T1000 (cell line): ENCODE measurements at regions not wholly inside any gene's neighbourhood (a gene's known extent, or its start where the extent isn't known, plus 50 kb on each side); places are given as distances from the start of the nearest gene placed in this dataset.

Source experiments
- DNase-seq: peaks from one replicate; lab custom pipeline; 2025; ENCODE audit warnings: mixed read lengths; lab: John Stamatoyannopoulos, UW

DNA sequence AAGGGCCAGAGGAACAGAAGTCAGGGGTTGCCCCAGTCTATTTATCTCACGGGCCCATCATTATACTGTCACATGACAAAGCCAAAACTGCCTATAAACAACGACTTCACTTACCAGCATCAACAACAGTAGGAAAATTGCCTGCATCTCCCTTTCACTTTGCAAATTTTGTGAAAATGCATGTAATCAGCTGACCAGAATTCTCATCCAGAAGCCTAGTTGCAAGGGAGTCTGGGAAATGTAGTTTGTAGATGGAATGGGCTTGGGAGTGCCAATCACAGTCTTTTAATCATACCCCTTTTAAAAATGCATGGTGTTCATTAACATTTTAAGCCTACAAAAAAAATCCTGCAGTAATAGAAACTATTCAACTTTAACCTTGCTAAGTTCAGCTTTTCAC is 369.3 kb upstream of the TMPO start:
- DNase-seq: no peak

DNA sequence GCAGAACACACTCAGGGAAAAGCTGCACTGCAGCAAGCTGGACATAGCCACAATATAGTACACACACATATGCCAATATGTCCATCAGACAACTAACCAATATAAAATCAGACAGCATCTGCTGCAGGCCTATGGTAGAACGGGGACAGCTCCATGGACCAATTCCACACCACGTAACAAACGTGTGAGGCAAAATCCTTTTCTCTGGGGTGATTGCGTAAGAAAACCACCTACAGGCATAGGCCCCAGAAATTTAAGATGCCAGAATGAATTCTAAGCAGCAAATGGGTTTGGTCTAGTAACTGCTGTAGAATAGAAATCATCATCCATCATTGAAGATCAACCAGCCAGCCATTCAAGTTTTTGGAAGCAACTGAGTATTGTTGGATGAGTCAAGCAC is 368.9 kb upstream of the TMPO start:
- DNase-seq: no peak

DNA sequence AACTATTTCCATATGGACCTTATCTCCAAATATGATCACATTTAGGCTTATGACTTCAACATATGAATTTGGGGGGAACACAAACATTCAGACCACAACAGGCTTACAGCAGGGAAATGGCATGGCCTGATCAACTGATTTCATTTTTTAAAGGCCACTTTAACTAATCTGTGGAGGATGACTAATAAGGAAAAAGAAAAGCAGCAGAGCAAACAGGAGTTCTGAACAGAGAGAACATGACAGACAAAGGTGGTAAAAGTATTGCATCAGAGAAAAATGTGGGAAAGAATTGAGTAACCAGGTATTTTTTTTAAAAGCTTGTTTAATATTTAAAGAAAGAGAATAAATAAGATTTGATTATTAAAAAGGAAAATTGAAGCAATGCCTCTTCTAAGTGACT is 366.1 kb upstream of the TMPO start:
- DNase-seq: no peak

DNA sequence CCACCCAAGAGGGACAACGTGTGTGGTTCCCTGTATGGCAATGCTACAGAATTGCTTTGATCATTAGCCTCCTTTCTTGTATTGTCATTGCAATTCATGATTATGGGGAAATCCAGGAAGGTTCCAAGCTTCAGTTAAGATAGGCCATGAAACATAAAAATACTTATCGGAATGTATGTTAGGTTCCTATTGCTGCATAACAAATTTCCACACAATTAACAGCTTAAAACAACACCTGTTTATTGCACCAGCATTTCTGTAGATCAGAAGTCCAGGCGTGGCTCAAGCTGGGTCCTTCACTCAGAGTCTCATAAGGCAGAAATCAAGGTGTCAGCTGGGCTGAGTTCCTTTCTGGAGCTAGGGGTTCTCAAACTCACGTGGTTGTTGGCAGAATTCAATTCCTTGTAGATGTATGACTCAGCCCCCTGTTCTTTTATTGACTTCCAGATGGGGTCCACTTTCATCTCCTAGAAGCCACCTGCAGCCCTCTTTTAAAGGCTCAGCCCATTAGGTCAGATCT is 365.6 kb upstream of the TMPO start:
- DNase-seq: no peak

DNA sequence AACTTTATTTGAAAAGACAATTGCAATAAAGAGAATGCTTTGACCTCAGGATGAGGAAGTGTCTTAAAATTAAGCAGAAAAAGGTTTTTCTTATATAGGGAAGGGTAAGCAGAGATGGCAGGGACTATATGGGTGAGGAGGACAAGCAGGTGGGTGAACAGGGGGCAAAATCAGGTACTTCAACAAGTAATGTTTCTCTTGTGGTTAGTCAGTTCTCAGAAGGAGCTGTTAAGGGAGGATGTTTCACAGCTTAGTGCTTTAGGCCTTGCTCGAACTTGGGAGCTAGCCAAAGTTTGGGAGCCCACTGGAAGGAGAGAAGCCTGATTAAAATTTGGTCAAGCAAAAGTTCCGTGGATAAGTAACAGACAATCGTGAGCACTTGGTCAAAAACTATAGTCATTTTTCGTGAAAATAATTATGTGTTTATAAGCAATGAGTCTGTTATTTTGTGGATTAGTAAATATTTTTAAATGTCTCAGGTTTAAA is 364.2 kb upstream of the TMPO start:
- no peak for DNase-seq

DNA sequence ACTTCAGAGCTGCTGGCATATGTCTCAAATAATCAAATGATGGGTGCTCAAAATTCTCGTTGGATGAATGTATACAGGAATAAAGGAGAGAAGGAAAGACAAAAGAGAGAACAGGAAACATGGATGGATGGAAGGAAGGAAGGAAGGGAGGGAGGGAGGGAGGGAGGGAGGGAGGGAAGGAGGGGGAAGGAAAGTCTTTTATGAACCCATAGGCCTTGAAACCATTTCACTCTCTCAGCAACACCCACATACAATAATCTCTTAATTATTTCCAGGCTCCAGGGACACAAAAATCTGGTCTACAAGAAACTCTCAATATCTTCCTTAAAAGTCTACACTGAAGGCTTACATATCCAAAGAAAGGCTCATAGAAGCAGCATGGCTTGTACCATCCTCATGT is 363.4 kb upstream of the TMPO start:
- DNase-seq: no peak

DNA sequence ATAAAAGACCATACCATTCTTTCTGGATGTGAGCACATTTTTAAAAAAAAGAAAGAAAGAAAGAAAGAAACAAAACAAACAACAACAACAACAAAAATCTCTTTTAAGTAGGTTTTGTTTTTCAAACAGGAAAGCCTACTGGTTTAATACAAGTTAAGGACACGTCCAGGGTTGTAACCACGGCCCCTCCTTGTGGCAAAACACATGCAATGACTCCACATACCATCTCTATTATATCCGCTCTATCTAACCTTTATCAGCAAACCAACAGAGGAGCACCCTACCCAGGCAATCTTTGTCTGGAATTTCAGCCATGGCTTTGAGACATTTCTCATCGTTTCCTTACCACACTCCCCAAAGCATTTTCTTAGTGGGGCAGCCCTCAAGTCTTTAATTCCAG is 360.5 kb upstream of the TMPO start:
- DNase-seq: no peak

DNA sequence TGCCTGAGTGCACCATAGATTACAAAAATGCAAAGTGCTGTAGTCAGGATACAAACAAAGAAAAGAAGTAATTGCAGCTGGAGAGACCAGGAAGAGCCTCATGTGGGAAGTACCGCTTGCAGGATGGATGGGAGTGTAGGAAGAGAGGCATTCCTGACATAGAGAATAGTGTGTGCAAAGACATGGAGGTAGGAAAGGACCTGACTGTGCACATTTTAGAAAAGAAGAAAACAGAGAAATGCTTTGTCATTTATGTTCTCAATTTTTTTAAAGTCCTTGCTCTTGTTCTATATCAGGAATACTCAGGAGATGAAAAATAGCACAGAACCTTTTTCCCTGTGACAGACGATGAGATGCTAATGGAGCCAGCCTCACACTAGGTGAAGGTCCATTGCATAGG is 358.7 kb upstream of the TMPO start:
- no peak for DNase-seq

DNA sequence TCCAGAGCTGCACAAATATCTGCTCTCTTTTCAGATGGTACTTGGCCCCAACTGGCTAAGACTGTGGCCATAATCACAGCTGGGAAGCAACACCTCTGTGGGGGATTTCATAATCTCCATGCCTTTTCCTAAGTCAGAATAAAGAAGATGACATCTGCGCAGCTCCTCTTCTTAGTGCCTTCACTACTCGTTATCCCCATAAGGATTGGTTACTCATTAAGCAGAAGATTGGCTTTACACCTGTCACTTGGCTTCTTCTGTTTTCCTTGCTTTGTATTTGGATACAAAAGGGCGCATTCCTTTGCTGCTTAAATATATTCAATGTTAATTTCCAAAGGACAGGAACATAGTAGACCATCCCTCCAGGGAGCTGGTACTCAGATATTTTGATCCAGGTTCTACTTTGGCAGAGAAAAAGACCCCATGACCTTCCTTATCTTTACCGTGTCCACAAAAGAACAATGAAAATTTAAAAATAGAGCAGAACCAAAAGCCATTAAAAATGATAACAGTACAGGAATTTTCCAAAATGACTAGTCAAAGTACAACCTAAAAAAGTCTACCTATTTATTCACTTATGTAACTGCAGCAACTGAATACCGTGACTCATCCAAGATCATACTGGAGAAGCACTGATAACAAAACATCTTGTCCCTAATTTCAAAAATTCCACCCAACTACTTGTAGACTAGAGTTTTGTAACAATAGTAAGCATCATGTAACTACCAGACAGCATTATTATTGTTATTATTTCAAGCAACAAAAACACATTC is 352.3 kb upstream of the TMPO start:
- no peak for DNase-seq

DNA sequence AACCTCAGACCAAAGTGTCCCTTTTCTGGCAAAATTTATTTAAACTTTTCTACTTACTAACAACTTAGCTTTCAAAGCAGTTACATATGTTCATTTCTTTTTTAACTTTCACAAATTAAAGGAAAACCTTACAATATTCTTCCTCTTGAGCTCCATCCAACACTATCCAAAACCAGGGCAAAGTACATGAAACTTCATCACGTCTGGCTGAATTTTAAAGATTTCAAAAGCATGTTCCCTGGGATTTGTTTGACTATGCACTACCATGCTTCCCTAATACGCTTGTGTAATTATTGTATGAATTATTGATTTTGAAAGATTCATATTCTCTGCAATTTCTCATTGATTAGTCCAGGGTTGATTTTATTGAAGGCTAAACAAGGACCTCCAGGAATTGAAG is 343.1 kb upstream of the TMPO start:
- no peak for DNase-seq

DNA sequence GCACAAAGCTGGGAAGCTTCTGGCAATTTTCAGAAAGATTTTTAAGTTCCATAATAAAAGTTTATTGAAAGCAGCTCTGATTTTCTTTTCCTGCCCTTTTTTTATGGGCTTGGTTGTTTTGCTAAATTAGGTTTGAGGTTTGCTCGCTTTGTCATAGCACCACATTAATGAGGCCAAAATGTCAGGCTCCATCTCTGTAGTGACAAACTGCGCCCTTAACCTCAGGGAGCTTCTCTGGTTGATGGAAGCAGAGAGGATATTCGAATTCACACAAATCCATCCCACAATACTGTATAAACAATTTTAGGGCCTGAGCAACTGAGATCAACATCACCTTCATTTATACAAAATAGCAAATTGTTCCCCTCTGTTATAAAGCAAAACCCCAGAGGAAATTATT is 342.6 kb upstream of the TMPO start:
- DNase-seq: no peak

DNA sequence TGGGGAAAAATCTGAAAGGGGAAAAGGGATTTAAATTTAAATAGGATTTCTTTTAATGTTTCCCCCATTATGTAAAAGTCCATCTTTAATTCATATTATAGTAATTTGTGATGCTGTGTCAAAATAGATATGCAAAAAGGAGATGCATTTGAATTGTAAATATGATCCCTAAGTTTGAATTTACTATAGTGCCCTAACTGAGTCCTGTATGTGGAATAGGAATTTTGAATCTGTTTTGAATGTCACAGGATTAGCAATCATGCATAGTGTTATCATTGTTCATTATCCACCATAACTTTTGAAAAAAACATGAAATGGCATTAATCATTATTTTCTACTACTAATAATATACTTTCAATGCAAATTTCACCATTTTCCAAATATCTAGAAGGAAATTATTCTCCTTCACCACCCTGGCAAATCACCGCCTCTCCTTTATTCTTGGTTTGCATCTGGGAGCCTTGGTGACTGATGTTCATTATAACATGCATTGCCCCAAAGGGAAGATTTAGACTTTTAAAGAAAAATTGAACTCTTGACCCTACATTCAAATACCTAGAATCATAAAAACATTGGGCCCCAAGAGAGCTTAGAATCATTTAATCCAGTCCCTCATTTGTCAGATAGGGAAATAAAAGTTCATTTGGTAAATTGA is 341.5 kb upstream of the TMPO start:
- no peak for DNase-seq

DNA sequence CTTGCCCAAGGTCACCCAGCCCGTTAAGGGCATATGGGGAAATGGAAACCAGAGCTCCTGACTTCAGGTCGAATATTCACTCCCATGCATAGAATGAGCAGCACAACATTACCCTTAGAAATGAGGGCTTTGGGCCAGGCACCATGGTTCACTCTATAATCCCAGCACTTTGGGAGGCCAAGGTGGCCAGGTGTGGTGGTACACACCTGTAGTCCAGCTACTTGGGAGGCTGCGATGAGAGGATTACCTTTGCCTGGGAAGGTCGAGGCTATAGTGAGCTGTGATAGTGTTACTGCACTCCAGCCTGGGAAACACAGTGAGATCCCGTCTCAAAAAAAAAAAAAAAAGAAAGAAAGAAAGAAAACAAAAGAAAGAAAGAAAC is 341.0 kb upstream of the TMPO start:
- DNase-seq: no peak

DNA sequence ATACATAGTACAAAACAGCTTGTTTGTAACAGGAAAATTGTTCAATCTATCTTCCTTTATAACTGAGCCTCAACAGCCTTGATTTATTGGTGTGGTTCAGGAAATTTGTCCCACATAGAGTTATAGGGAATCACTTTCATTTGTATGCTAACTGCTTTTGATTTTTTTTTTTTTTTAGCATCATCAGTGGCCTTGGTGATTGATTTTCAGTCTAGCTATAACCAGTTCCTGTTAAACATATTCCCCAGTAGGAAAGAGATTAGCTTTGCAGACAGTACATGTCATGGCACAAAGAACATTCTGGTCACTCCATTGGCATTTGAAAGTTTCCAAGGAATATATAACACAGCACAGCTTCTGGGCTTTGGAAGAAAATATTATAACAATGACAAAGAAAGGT is 337.3 kb upstream of the TMPO start:
- no peak for DNase-seq

DNA sequence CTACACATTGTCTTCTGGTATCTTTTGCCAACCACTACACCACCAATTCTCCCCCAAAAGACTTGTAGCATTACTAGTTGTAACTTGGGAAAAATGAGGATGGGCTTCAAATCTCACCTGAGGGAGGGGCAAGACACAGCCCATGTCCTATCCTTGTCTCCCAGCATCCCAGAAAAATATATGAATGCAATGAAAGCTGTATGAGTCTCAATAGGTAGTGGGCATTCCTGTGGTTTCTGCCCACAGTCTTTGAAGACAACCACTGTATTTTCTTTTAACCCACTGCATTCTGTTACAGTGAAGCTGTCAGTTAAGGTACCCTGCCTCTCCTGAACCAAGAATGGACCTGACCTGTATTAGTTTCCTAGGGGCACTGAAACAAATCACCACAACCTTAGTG is 336.2 kb upstream of the TMPO start:
- no peak for DNase-seq

DNA sequence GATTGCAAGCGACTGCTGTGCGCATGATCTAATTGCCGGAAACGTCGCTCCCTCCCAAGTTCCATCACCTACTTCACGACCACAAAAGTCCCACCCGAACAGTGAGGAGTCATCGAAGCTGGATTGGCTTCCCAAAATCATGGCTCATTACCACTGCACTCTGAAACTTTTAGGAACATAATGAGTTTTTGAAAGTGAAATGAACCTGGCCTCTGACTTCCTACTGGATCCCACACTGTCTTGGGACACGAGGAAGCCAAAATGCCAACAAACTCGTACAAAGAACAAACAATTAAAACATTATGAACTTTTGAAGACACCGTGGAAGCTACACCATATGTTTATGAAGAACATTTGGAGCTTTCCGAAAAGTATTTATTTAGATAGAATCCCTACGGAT is 334.8 kb upstream of the TMPO start:
- DNase-seq: no peak

DNA sequence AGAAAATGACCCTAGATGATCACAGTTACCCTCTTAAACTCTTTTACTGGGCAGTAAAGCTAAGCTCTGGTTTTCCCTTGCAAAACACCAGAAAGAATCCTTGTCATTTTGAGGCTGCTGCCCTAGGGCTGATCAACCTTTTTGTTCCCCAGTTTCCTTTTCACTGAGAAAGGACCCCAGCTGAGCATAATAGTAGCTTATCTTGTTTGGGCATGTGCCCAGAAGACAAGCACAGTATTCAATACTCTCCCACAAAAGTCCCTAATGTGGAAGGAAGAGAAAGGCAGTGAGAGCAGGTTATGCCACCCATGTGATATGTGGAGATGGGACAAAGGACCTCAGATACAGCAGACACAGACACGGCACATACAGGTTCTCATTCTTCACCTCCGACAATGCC is 332.6 kb upstream of the TMPO start:
- DNase-seq: no peak

DNA sequence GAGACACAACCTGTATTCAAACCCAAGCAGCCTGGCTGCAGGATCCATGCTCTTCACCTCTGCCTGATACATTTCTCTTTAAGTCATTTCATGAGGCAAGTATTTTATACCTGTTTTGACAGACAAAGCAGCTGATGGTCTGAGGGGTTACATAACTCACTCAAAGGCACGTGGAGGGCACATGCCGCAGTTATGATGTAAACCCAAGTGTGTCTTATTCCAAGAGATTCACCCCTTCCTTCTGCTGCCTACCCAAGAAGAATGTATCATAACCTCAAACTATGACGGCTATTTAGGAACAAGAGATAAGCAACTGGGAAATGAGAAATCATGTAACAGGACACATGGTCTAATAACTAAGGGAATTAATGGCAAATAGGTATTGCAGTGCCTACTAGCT is 329.8 kb upstream of the TMPO start:
- DNase-seq: no peak

DNA sequence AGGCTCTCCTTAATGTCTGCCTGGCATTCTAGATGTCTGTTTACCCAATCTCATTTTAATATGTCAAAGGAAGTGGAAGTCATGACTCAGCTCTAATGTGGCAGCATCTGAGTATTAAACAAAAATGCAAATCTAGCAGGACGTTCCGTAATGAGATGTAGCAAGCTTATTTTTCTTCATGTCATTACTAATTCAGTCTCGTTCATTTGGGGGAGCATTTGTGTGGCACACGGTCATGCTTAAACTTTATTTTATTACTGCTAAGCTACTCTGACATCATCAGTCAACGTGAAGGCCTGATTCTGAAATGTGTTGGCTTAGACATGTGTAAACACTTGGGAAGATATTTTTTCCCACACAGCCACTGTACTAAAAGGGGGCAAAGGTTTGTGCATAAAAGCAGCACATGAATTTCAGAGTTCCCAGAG is 326.7 kb upstream of the TMPO start:
- DNase-seq: no peak

DNA sequence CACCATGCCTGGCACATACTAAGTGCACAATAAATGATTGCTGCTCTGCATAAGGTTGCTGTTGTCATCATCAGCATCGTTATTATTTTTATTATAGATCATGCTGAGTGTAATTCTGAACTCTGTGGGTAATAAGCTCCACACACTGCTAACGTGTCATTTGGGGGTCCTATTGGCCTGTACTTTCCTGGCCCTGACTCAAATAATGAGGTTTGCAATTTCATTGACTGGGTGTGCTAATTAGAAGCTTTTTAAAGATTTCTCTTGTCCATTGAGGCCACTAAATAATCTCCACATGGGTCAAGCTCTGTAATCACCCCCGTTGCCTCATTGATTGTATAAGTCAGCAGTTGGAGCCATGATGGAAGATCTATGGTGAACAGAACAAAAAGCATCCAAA is 320.8 kb upstream of the TMPO start:
- no peak for DNase-seq

DNA sequence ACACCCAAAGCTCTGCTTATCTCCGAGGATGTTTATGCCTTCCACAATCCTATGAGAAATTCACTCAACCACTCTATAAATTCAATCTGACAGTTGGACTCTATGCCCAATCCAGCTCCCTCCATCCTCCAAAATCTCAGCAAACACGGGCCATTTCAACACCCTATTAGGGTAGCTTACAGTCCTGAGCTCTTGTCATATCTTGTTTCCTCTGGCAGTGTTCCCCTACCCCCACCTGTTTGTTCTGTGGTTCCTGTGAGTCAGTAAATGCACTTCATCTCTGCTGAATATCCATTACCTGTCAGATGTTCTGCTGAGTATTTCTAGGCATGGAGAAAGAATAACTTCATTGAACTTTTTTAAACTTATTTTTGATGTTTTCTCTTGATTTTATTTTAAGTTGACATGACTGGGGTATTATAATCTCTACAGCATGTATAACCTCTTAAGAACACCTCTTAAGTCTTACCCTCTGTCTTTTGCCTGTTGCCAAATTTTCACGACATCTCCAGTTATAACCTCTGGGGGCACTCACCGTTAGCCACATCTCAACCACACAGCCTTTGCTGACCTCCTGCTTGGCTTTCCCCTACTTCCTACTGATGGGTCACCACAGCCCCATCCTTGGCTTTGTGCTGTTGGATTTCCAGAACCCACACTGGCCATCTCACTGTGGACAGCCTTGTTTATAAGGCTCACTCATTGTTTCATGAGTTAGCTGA is 317.0 kb upstream of the TMPO start:
- no peak for DNase-seq

DNA sequence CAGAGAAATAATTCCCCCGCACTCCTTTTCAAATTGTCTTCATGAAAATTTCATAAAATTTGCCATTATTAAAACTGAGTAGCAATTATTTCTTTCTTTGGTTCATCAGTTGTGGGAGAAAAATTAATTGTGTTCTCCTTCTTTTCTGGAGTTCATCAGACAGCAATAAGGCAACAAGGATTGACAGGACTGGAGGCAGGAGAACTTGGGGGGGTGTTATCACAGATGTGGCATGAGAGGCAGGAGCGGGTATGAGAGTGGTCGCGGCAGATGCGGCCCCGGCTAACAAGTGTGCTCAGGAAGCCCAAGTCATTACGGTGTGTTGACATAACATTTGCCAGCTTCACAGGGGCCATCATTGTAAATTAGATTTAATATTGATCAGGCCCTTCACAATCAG is 306.6 kb upstream of the TMPO start:
- DNase-seq: no peak
